MCF 10A (cell line): ENCODE measurements at regions not wholly inside any gene's neighbourhood (a gene's known extent, or its start where the extent isn't known, plus 50 kb on each side); places are given as distances from the start of the nearest gene placed in this dataset.

Source experiments
- BruUV-seq: library from RNA; stranded (reverse); fragments of 400-500 nt; replicated peaks from 2 replicates; lab custom pipeline; 2021; lab: Mats Ljungman, UMichigan
- CTCF ChIA-PET: fragments of 300-600 bp; sonication (Branson Sonifier 250); formaldehyde crosslinking; extraction: SDS; loops from one replicate; lab custom pipeline; 2021; ENCODE audit warnings: antibody characterized with exemption, inconsistent platforms; lab: Yijun Ruan, JAX
- POLR2A ChIA-PET: fragments of 300-600, 350-650 bp; sonication (Branson Sonifier 250); formaldehyde crosslinking; extraction: SDS; loops from one replicate; lab custom pipeline; 2020; ENCODE audit warnings: antibody characterized with exemption, inconsistent platforms; lab: Yijun Ruan, JAX
- DNase-seq: peaks from one replicate; pipeline ENCODE4 v3.0.0-alpha.2; 2018; ENCODE audit not compliant: unreplicated experiment
- H3K27ac Mint-ChIP-seq: one replicate; pipeline ENCODE4 v1.8.0; 2022; ENCODE audit warnings: mild to moderate bottlenecking, low read depth, mixed read lengths; ENCODE audit not compliant: unreplicated experiment
- H3K27me3 Mint-ChIP-seq: one replicate; pipeline ENCODE4 v1.8.0; 2022; ENCODE audit warnings: mixed read lengths; ENCODE audit not compliant: insufficient read depth, unreplicated experiment
- H3K36me3 Mint-ChIP-seq: one replicate; pipeline ENCODE4 v1.8.0; 2022; ENCODE audit warnings: mild to moderate bottlenecking, moderate library complexity, mixed read lengths; ENCODE audit not compliant: insufficient read depth, unreplicated experiment
- H3K4me1 Mint-ChIP-seq: one replicate; pipeline ENCODE4 v1.8.0; 2022; ENCODE audit warnings: mixed read lengths; ENCODE audit not compliant: insufficient read depth, unreplicated experiment
- H3K4me3 Mint-ChIP-seq: one replicate; pipeline ENCODE4 v1.8.0; 2022; ENCODE audit warnings: mild to moderate bottlenecking, moderate library complexity, mixed read lengths; ENCODE audit not compliant: unreplicated experiment
- H3K9me3 Mint-ChIP-seq: one replicate; pipeline ENCODE4 v1.8.0; 2022; ENCODE audit warnings: mixed read lengths; ENCODE audit not compliant: unreplicated experiment
- intact Hi-C: fragments of 100-400 bp; cut with micrococcal nuclease; formaldehyde crosslinking; loops from 2 replicates; pipeline ENCODE4 v1.14.1; 2022
- TF ChIP-seq, protein P1 (sequence below): fragments of 200-600 bp; IDR thresholded peaks from one replicate; pipeline ENCODE4 v1.8.0; 2022; ENCODE audit warnings: antibody characterized with exemption, mild to moderate bottlenecking; ENCODE audit not compliant: unreplicated experiment

DNA sequence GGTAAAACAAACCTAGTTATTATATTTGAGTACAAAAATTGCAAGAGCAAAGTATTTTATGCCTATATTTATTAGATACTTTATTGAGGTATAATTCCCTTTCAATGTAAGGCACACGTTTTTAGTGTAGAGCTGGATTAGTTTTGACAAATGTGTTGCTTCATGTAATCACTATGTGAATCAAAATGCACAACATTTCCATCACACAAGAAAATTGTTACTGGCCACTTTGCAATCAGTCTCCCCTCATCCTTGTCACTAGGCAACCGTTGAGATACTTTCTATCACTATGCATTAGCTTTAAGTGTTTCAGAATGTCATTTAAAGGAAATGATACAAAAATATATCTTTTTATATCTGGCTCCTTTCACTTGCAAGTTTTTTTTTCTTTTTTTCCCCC, 531.0 kb downstream of the CCER1 start:
- no peak for DNase-seq
- H3K4me3 Mint-ChIP-seq, result no peak overlapping the region
- H3K27ac Mint-ChIP-seq, result no peak overlapping the region
- H3K36me3 Mint-ChIP-seq, result no peaks in the 10 kb centered on the region
- BruUV-seq, result no TSS peak
- ChIA-PET POLR2A (no interaction called here), CTCF (interaction anchor here (0.6 kb wide), 1 partner anchor 698 kb away, joined by 4 read pairs; no protein-coding TSS in a partner anchor)
- no peaks in the 10 kb centered on the region for H3K9me3 Mint-ChIP-seq
- TF ChIP-seq, protein P1, sequence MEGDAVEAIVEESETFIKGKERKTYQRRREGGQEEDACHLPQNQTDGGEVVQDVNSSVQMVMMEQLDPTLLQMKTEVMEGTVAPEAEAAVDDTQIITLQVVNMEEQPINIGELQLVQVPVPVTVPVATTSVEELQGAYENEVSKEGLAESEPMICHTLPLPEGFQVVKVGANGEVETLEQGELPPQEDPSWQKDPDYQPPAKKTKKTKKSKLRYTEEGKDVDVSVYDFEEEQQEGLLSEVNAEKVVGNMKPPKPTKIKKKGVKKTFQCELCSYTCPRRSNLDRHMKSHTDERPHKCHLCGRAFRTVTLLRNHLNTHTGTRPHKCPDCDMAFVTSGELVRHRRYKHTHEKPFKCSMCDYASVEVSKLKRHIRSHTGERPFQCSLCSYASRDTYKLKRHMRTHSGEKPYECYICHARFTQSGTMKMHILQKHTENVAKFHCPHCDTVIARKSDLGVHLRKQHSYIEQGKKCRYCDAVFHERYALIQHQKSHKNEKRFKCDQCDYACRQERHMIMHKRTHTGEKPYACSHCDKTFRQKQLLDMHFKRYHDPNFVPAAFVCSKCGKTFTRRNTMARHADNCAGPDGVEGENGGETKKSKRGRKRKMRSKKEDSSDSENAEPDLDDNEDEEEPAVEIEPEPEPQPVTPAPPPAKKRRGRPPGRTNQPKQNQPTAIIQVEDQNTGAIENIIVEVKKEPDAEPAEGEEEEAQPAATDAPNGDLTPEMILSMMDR, result no peak
- intact Hi-C loops, result no loop called here
- H3K4me1 Mint-ChIP-seq, result no peaks in the 10 kb centered on the region
- H3K27me3 Mint-ChIP-seq, result no peaks in the 10 kb centered on the region

DNA sequence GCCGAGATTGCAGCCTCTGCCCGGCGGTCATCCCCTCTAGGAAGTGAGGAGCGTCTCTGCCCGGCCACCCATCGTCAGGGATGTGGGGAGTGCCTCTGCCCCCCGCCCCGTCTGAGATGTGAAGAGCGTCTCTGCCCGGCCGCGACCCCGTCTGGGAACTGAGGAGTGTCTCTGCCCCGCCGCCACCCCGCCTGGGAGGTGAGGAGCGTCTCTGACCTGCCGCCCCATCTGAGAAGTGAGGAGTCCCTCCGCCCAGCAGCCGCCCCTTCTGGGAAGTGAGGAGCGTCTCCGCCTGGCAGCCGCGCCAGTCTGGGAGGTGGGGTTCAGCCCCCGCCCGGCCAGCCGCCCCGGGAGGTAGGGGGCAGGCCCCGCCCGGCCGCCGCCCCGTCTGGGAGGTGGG, 544.0 kb downstream of the CCER1 start:
- TF ChIP-seq, protein P1, result no peak
- BruUV-seq, result no TSS peak
- no peak for DNase-seq
- intact Hi-C loops, result no loop called here
- no peak overlapping the region for H3K27ac Mint-ChIP-seq
- no peaks in the 10 kb centered on the region for H3K36me3 Mint-ChIP-seq
- H3K9me3 Mint-ChIP-seq, result no peaks in the 10 kb centered on the region
- POLR2A ChIA-PET, result no interaction called here
- no peaks in the 10 kb centered on the region for H3K27me3 Mint-ChIP-seq
- H3K4me1 Mint-ChIP-seq, result no peaks in the 10 kb centered on the region
- CTCF ChIA-PET, result no interaction called here
- no peak overlapping the region for H3K4me3 Mint-ChIP-seq

DNA sequence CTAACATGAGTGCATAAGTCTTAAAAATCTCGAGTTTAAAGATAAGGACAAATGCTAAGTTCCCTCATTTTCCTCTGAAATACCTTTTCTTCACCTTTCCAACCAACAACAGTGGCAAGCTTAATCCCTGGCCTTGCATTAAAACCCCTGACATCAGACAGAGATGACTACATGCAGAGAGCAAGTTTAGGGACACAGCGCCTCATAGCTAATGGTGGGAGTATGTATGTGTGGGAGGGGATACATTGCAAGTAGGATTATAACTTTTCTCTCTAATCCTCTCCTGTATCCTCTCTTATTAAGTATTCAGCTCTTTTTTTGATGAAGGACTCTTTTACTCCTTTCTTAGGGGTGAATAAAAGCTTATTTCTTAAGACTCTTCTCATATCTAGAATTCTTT, 547.1 kb downstream of the CCER1 start:
- TF ChIP-seq, protein P1, result no peak
- Mint-ChIP-seq H3K9me3 (no peaks in the 10 kb centered on the region), H3K27ac (no peak overlapping the region), H3K4me3 (no peak overlapping the region), H3K36me3 (no peaks in the 10 kb centered on the region), H3K4me1 (no peaks in the 10 kb centered on the region), H3K27me3 (no peaks in the 10 kb centered on the region)
- intact Hi-C loops, result no loop called here
- no TSS peak for BruUV-seq
- DNase-seq, result no peak
- ChIA-PET CTCF (interaction anchor here (0.7 kb wide), 1 partner anchor 507 kb away, joined by 3 read pairs; no protein-coding TSS in a partner anchor), POLR2A (no interaction called here)

DNA sequence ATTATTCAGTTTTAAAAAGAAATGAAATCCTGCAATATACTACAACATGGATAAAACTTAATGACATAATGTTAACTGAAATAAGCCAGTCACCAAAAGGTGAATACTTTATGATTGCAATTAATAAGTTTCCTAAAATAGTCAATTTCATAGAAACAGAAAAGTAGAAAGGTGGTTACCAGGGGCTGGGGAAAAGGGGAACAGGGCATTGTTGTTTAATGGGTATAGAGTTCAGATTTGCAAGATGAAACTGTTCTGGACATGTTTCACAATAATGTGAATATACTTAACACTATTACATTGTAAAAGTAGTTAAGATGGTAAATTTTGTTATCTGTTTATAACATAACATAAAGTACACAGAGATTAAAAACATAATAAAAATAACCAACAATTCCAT, 550.9 kb downstream of the CCER1 start:
- no peaks in the 10 kb centered on the region for H3K4me1 Mint-ChIP-seq
- H3K27ac Mint-ChIP-seq, result no peak overlapping the region
- POLR2A ChIA-PET, result no interaction called here
- H3K27me3 Mint-ChIP-seq, result no peaks in the 10 kb centered on the region
- BruUV-seq, result no TSS peak
- no peaks in the 10 kb centered on the region for H3K36me3 Mint-ChIP-seq
- intact Hi-C loops, result no loop called here
- CTCF ChIA-PET, result no interaction called here
- no peak for DNase-seq
- H3K9me3 Mint-ChIP-seq, result no peaks in the 10 kb centered on the region
- TF ChIP-seq, protein P1, result no peak
- H3K4me3 Mint-ChIP-seq, result no peak overlapping the region
